ENCODE measurements at regions not wholly inside any gene's neighbourhood (a gene's known extent, or its start where the extent isn't known, plus 50 kb on each side); places are given as distances from the start of the nearest gene placed in this dataset.

GRCh38 chr12:83866477-83866876, 1046.1 kb downstream of the SLC6A15 start:
- H3K9me3 ChIP-seq (ENCODE audit: control insufficient read depth, low read length), result no peaks in the 10 kb centered on the region
- DNase-seq, result no peak
- intact Hi-C loops (cut with DNase I), result no loop called here
- no peak overlapping the region for H3K4me3 ChIP-seq (ENCODE audit: low read length in 2 of 2)
- no peak overlapping the region for H3K27ac ChIP-seq (ENCODE audit: low read depth in 1 of 2, low read length in 2 of 2)
- H3K27me3 ChIP-seq (ENCODE audit: control insufficient read depth in 1 of 2, insufficient read depth in 2 of 2, low read length in 1 of 2), result no peaks in the 10 kb centered on the region
- H3K36me3 ChIP-seq (ENCODE audit: control insufficient read depth in 1 of 2, insufficient read depth in 2 of 2, low read length in 1 of 2), result no peaks in the 10 kb centered on the region
- ATAC-seq (ENCODE audit: low FRiP score), result peak; percentile 50
- WGBS, 2 donors, result 73 to 81% methylated on average over 4 of the region's 4 CpGs
- no peaks in the 10 kb centered on the region for H3K4me1 ChIP-seq (ENCODE audit: control insufficient read depth in 1 of 2, insufficient read depth in 2 of 2, low read length in 2 of 2)

DNA sequence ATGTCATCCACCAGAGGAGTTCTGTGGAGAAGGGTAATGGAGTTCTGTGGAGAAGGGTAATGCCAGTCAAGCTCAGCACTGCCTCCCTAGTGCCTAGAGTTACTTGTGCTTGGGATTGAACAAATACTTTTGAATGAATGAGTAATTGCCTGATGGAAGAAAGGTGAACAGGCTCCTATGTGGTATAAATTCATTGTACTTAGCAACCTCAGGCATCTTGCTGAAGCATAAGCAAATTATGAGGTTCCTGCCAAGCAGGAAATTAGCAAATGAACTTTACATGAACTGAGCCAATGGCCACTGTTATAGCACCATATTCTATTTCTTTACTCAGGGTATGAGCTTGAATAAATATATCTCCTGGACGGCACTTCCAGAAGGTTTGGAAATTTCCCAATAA, 1047.2 kb downstream of the SLC6A15 start:
- H3K36me3 ChIP-seq (ENCODE audit: control insufficient read depth in 1 of 2, insufficient read depth in 2 of 2, low read length in 1 of 2), result no peaks in the 10 kb centered on the region
- no peaks in the 10 kb centered on the region for H3K27me3 ChIP-seq (ENCODE audit: control insufficient read depth in 1 of 2, insufficient read depth in 2 of 2, low read length in 1 of 2)
- no peak overlapping the region for H3K27ac ChIP-seq (ENCODE audit: low read depth in 1 of 2, low read length in 2 of 2)
- 81 to 86% methylated on average over 1 of the region's 1 CpG for WGBS, 2 donors
- no peak overlapping the region for H3K4me3 ChIP-seq (ENCODE audit: low read length in 2 of 2)
- H3K4me1 ChIP-seq (ENCODE audit: control insufficient read depth in 1 of 2, insufficient read depth in 2 of 2, low read length in 2 of 2), result no peaks in the 10 kb centered on the region
- DNase-seq, result no peak
- H3K9me3 ChIP-seq (ENCODE audit: control insufficient read depth, low read length), result no peaks in the 10 kb centered on the region
- ATAC-seq (ENCODE audit: low FRiP score), result no peak
- intact Hi-C loops (cut with DNase I), result no loop called here

- DNase-seq (no peak), ATAC-seq (ENCODE audit: low FRiP score) (no peak)
- Histone ChIP-seq H3K9me3 (ENCODE audit: control insufficient read depth, low read length) (no peaks in the 10 kb centered on the region), H3K27ac (ENCODE audit: low read depth in 1 of 2, low read length in 2 of 2) (no peak overlapping the region), H3K4me3 (ENCODE audit: low read length in 2 of 2) (no peak overlapping the region), H3K4me1 (ENCODE audit: control insufficient read depth in 1 of 2, insufficient read depth in 2 of 2, low read length in 2 of 2) (no peaks in the 10 kb centered on the region), H3K36me3 (ENCODE audit: control insufficient read depth in 1 of 2, insufficient read depth in 2 of 2, low read length in 1 of 2) (no peaks in the 10 kb centered on the region), H3K27me3 (ENCODE audit: control insufficient read depth in 1 of 2, insufficient read depth in 2 of 2, low read length in 1 of 2) (no peaks in the 10 kb centered on the region)
- WGBS, 2 donors, result 69 to 70% methylated on average over 2 of the region's 2 CpGs
- intact Hi-C loops (cut with DNase I), result no loop called here
Measured at GRCh38 chr12:83864054-83864453, 1048.5 kb downstream of the SLC6A15 start.

GRCh38 chr12:83859021-83859420, 1053.6 kb downstream of the SLC6A15 start:
- H3K4me1 ChIP-seq (ENCODE audit: control insufficient read depth in 1 of 2, insufficient read depth in 2 of 2, low read length in 2 of 2), result no peaks in the 10 kb centered on the region
- DNase-seq (no peak), ATAC-seq (ENCODE audit: low FRiP score) (no peak)
- no peak overlapping the region for H3K4me3 ChIP-seq (ENCODE audit: low read length in 2 of 2)
- H3K9me3 ChIP-seq (ENCODE audit: control insufficient read depth, low read length), result peaks cover 6% of the 10 kb centered on the region
- no peaks in the 10 kb centered on the region for H3K27me3 ChIP-seq (ENCODE audit: control insufficient read depth in 1 of 2, insufficient read depth in 2 of 2, low read length in 1 of 2)
- no peaks in the 10 kb centered on the region for H3K36me3 ChIP-seq (ENCODE audit: control insufficient read depth in 1 of 2, insufficient read depth in 2 of 2, low read length in 1 of 2)
- intact Hi-C loops (cut with DNase I), result no loop called here
- no peak overlapping the region for H3K27ac ChIP-seq (ENCODE audit: low read depth in 1 of 2, low read length in 2 of 2)

- Histone ChIP-seq H3K36me3 (ENCODE audit: control insufficient read depth in 1 of 2, insufficient read depth in 2 of 2, low read length in 1 of 2) (no peaks in the 10 kb centered on the region), H3K4me3 (ENCODE audit: low read length in 2 of 2) (no peak overlapping the region), H3K27ac (ENCODE audit: low read depth in 1 of 2, low read length in 2 of 2) (no peak overlapping the region), H3K4me1 (ENCODE audit: control insufficient read depth in 1 of 2, insufficient read depth in 2 of 2, low read length in 2 of 2) (no peaks in the 10 kb centered on the region), H3K27me3 (ENCODE audit: control insufficient read depth in 1 of 2, insufficient read depth in 2 of 2, low read length in 1 of 2) (no peaks in the 10 kb centered on the region), H3K9me3 (ENCODE audit: control insufficient read depth, low read length) (peaks cover 6% of the 10 kb centered on the region)
- DNase-seq (no peak), ATAC-seq (ENCODE audit: low FRiP score) (no peak)
- intact Hi-C loops (cut with DNase I), result no loop called here
Measured at GRCh38 chr12:83856803-83857202, 1055.8 kb downstream of the SLC6A15 start.

GRCh38 chr12:83850531-83850930, 1062.1 kb downstream of the SLC6A15 start:
- Histone ChIP-seq H3K4me1 (ENCODE audit: control insufficient read depth in 1 of 2, insufficient read depth in 2 of 2, low read length in 2 of 2) (no peaks in the 10 kb centered on the region), H3K27me3 (ENCODE audit: control insufficient read depth in 1 of 2, insufficient read depth in 2 of 2, low read length in 1 of 2) (no peaks in the 10 kb centered on the region), H3K36me3 (ENCODE audit: control insufficient read depth in 1 of 2, insufficient read depth in 2 of 2, low read length in 1 of 2) (no peaks in the 10 kb centered on the region), H3K9me3 (ENCODE audit: control insufficient read depth, low read length) (peaks cover 2% of the 10 kb centered on the region), H3K27ac (ENCODE audit: low read depth in 1 of 2, low read length in 2 of 2) (no peak overlapping the region), H3K4me3 (ENCODE audit: low read length in 2 of 2) (no peak overlapping the region)
- 47 to 70% methylated on average over 2 of the region's 2 CpGs for WGBS, 2 donors
- intact Hi-C loops (cut with DNase I), result no loop called here
- DNase-seq (no peak), ATAC-seq (ENCODE audit: low FRiP score) (no peak)

- Histone ChIP-seq H3K27me3 (ENCODE audit: control insufficient read depth in 1 of 2, insufficient read depth in 2 of 2, low read length in 1 of 2) (no peaks in the 10 kb centered on the region), H3K27ac (ENCODE audit: low read depth in 1 of 2, low read length in 2 of 2) (no peak overlapping the region), H3K4me1 (ENCODE audit: control insufficient read depth in 1 of 2, insufficient read depth in 2 of 2, low read length in 2 of 2) (no peaks in the 10 kb centered on the region), H3K9me3 (ENCODE audit: control insufficient read depth, low read length) (no peaks in the 10 kb centered on the region), H3K36me3 (ENCODE audit: control insufficient read depth in 1 of 2, insufficient read depth in 2 of 2, low read length in 1 of 2) (no peaks in the 10 kb centered on the region), H3K4me3 (ENCODE audit: low read length in 2 of 2) (no peak overlapping the region)
- WGBS, 2 donors, result 65 to 76% methylated on average over 1 of the region's 1 CpG
- intact Hi-C loops (cut with DNase I), result no loop called here
- ATAC-seq (ENCODE audit: low FRiP score) (no peak), DNase-seq (no peak)
Measured at GRCh38 chr12:83848702-83849101, 1063.9 kb downstream of the SLC6A15 start.

DNA sequence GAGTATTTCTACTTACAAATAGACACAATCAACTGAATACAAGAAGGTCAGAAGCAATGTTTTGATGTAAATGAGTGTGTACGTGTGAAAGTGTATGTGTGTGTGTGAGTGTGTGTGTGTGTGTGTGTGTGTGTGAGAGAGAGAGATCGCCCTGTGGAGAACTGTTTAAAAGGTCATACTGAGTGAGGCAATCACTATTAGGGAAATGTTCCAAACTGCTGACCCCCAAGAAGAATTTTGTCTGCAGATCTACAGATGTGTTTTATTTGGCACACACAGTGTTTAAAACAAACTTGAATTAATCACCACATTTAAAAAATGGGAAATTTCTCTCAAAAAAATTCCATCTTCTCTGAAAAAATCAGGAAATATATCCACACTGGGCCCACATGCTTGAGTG, 1069.1 kb downstream of the SLC6A15 start:
- WGBS, 2 donors, result 36 to 37% methylated on average over 2 of the region's 2 CpGs
- DNase-seq (no peak), ATAC-seq (ENCODE audit: low FRiP score) (no peak)
- H3K4me3 ChIP-seq (ENCODE audit: low read length in 2 of 2), result no peak overlapping the region
- H3K4me1 ChIP-seq (ENCODE audit: control insufficient read depth in 1 of 2, insufficient read depth in 2 of 2, low read length in 2 of 2), result no peaks in the 10 kb centered on the region
- H3K27ac ChIP-seq (ENCODE audit: low read depth in 1 of 2, low read length in 2 of 2), result no peak overlapping the region
- H3K9me3 ChIP-seq (ENCODE audit: control insufficient read depth, low read length), result no peaks in the 10 kb centered on the region
- no peaks in the 10 kb centered on the region for H3K36me3 ChIP-seq (ENCODE audit: control insufficient read depth in 1 of 2, insufficient read depth in 2 of 2, low read length in 1 of 2)
- intact Hi-C loops (cut with DNase I), result no loop called here
- no peaks in the 10 kb centered on the region for H3K27me3 ChIP-seq (ENCODE audit: control insufficient read depth in 1 of 2, insufficient read depth in 2 of 2, low read length in 1 of 2)

- Histone ChIP-seq H3K9me3 (ENCODE audit: control insufficient read depth, low read length) (no peaks in the 10 kb centered on the region), H3K4me3 (ENCODE audit: low read length in 2 of 2) (no peak overlapping the region), H3K4me1 (ENCODE audit: control insufficient read depth in 1 of 2, insufficient read depth in 2 of 2, low read length in 2 of 2) (no peaks in the 10 kb centered on the region), H3K36me3 (ENCODE audit: control insufficient read depth in 1 of 2, insufficient read depth in 2 of 2, low read length in 1 of 2) (no peaks in the 10 kb centered on the region), H3K27ac (ENCODE audit: low read depth in 1 of 2, low read length in 2 of 2) (no peak overlapping the region), H3K27me3 (ENCODE audit: control insufficient read depth in 1 of 2, insufficient read depth in 2 of 2, low read length in 1 of 2) (no peaks in the 10 kb centered on the region)
- intact Hi-C loops (cut with DNase I), result no loop called here
- DNase-seq (no peak), ATAC-seq (ENCODE audit: low FRiP score) (no peak)
- whole genome bisulfite sequencing, 2 donors, result 85 to 90% methylated on average over 2 of the region's 2 CpGs
Measured at GRCh38 chr12:83841620-83842019, 1071.0 kb downstream of the SLC6A15 start.
